ENCODE measurements at regions not wholly inside any gene's neighbourhood (a gene's known extent, or its start where the extent isn't known, plus 50 kb on each side); places are given as distances from the start of the nearest gene placed in this dataset.

GRCh38 chr7:41566581-41566980 is 136.3 kb downstream of the INHBA start:
- Histone ChIP-seq H3K14ac (ENCODE audit: insufficient read depth, low read length) (no peak overlapping the region), H3K9me3 (ENCODE audit: control insufficient read depth, low read depth, low read length) (no peaks in the 10 kb centered on the region), H3K4me2 (ENCODE audit: insufficient read depth, insufficient read length, low read length) (no peak overlapping the region), H2BK12ac (ENCODE audit: insufficient read length, low read depth, low read length) (no peak overlapping the region), H2BK120ac (ENCODE audit: low read depth, low read length, poor library complexity, severe bottlenecking) (no peak overlapping the region), H3K23ac (ENCODE audit: insufficient read length, low read depth, low read length) (no peak overlapping the region), H2BK15ac (ENCODE audit: low read depth, low read length) (no peak overlapping the region), H3K27me3 (ENCODE audit: insufficient read depth, low read length) (no peaks in the 10 kb centered on the region), H2AK5ac (ENCODE audit: insufficient read length, low read length) (no peak overlapping the region), H4K91ac (ENCODE audit: insufficient read length, low read depth, low read length) (no peak overlapping the region), H4K20me1 (ENCODE audit: control insufficient read depth, insufficient read depth, insufficient read length) (no peaks in the 10 kb centered on the region), H4K8ac (replicated peaks; ENCODE audit: insufficient read length, low read depth, low read length) (no peak overlapping the region), H4K5ac (ENCODE audit: insufficient read length, low read depth, low read length) (no peak overlapping the region), H3K79me2 (ENCODE audit: insufficient read depth, low read length) (no peaks in the 10 kb centered on the region), H3T11ph (ENCODE audit: low read length) (no peak overlapping the region), H3K18ac (ENCODE audit: insufficient read length, low read depth, low read length) (no peak overlapping the region), H2AFZ (ENCODE audit: low read length) (no peak overlapping the region), H2BK20ac (ENCODE audit: low read depth, low read length, poor library complexity, severe bottlenecking) (no peak overlapping the region), H3K79me1 (ENCODE audit: insufficient read depth, low read depth, low read length, poor library complexity, severe bottlenecking) (no peaks in the 10 kb centered on the region), H3K23me2 (ENCODE audit: insufficient read length, low read depth, low read length, poor library complexity, severe bottlenecking) (no peaks in the 10 kb centered on the region), H3K9ac (ENCODE audit: extremely low read depth, insufficient read length, low read length) (no peak overlapping the region), H3K4me1 (ENCODE audit: insufficient read depth, low read length) (no peaks in the 10 kb centered on the region), H2BK5ac (ENCODE audit: insufficient read length, low read length) (no peak overlapping the region), H3K4ac (ENCODE audit: low read depth, low read length) (no peak overlapping the region), H3K56ac (ENCODE audit: insufficient read length, low read depth, low read length) (no peak overlapping the region), H3K27ac (ENCODE audit: insufficient read length, low read depth, low read length) (no peak overlapping the region)
- H3K27me3 Mint-ChIP-seq (ENCODE audit: low read depth), result peaks cover 2% of the 10 kb centered on the region; the same call in 1 of the 2 replicates
- H3K4me1 Mint-ChIP-seq, result peaks cover 29 to 34% of the 10 kb centered on the region in 2 experiments
- no peak overlapping the region for H3K27ac Mint-ChIP-seq
- WGBS (ENCODE audit: extremely low coverage, insufficient read length, low lambda C conversion rate), result no CpG with 5 or more reads among the region's 4 CpGs
- TF ChIP-seq CTCF (conservative IDR thresholded peaks at IDR 0.05), result no peak
- H3K36me3 Mint-ChIP-seq (ENCODE audit: insufficient read depth in 1 of 3, low read depth in 3 of 3), result peaks cover 1 to 4% (median 2%) of the 10 kb centered on the region in 3 experiments; a peak in 3 of 7 replicates
- H3K4me3 Mint-ChIP-seq, result no peak overlapping the region
- 0 out of 5 replicates have a peak, but pooled peaks cover 0 to 3% of the 10 kb centered on the region in 2 experiments for H3K9me3 Mint-ChIP-seq
- DNase-seq, result no peak

Measured in H9 (cell line).